VCaP (cell line): ENCODE measurements at regions not wholly inside any gene's neighbourhood (a gene's known extent, or its start where the extent isn't known, plus 50 kb on each side); places are given as distances from the start of the nearest gene placed in this dataset.

ENCODE experiments used
- H3K27ac ChIP-seq: fragments of 450-650 bp; 2 replicates; pipeline ENCODE4 v1.5.1; 2017
- TF ChIP-seq, protein P1 (sequence below): fragments of 450-650 bp; conservative IDR thresholded peaks from 2 replicates; pipeline ENCODE4 v1.5.1; 2017; ENCODE audit warnings: mild to moderate bottlenecking, moderate library complexity

DNA sequence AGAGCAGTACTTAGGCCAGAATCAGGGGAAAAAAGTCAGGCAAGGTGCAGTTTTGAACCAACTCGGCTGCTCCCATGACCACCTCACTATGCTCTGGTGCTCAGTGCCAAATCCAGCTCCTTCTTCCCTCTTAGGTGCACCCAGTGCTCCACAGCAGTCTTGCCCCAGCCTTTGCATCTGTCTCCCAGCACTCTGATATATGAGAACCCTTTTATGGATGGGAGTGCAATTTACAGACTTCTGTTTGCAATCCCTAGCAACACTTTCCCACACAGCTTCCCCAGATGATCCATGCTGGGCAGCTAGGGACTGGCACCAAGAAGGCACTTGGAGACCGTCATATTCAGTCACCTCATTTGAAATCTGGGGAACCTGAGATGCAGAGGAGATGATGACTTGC lies 267.9 kb upstream of the CCL2 start:
- no peak overlapping the region for H3K27ac ChIP-seq
- TF ChIP-seq, protein P1, sequence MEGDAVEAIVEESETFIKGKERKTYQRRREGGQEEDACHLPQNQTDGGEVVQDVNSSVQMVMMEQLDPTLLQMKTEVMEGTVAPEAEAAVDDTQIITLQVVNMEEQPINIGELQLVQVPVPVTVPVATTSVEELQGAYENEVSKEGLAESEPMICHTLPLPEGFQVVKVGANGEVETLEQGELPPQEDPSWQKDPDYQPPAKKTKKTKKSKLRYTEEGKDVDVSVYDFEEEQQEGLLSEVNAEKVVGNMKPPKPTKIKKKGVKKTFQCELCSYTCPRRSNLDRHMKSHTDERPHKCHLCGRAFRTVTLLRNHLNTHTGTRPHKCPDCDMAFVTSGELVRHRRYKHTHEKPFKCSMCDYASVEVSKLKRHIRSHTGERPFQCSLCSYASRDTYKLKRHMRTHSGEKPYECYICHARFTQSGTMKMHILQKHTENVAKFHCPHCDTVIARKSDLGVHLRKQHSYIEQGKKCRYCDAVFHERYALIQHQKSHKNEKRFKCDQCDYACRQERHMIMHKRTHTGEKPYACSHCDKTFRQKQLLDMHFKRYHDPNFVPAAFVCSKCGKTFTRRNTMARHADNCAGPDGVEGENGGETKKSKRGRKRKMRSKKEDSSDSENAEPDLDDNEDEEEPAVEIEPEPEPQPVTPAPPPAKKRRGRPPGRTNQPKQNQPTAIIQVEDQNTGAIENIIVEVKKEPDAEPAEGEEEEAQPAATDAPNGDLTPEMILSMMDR, result no peak

DNA sequence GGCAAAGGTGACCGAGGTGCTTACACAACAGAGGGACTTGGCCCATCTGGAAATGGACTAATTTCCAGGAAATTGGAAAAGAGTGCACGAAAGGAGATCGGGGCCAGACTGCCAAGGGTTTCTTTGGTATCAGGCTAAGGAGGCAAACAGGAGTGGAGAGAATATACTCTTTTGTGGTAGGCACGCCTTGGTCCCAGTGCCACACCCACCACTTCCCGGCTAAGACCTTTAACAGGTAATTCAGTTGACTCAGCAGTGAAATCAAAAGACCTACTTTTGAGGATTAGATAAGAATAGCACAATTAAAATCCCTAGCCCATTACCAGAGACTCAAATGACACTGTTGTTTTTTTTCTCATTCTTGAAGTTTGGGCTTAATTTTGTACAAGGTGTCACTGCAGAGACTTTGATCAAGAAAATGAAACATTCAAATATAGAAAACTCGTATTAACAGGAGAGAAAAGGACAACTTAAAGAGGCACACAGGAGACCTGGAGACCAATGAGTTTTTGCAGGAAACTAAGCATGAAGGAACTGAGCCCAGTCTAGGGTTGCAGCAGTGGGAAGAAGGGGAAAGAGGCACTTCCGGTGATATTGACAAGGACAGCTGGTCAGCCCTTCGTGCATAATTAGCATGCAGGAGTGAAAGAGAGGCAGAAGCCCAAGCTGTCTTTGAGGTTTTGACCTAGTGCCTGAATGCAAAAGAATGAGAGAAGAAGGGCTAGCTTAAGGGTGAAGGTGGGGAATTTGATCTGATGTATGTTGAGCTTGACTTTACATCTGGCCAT lies 265.5 kb upstream of the CCL2 start:
- TF ChIP-seq, protein P1, result no peak
- H3K27ac ChIP-seq, result no peak overlapping the region

DNA sequence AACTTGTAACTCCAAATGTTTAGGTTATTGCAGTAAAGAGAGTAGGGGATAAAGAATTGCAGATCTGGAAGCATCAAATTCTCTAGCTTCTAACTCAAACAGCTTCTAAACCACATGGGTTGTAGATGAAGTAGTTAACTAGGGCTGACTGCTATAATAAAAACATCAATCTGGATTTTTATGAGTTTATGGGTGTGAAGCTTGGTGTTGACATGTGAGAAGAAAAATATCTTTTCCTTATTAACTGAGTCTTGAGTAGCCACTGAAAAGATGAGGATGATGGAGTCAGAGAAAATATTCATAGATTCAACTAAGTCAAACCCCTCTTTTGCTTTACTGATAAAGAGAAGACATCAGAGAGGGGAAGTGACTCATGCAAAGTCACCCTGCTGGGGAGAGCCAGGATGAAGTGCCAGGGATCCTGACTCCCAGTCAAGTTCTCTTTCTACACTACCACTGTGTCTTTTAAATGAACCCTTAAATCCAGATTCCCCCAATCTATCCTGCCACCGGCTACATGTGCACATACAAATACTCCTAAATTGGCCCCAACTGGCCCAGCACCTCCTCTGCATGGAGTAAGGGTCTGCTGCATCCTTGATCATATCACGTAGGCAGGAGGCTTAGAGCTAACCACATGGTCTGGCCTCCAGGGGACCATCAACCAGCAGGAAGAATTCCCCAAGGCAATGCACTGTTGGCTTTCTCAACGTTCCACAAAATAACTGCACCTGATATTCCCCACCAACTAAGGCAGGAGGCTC lies 264.0 kb upstream of the CCL2 start:
- H3K27ac ChIP-seq, result no peak overlapping the region
- TF ChIP-seq, protein P1, result no peak

DNA sequence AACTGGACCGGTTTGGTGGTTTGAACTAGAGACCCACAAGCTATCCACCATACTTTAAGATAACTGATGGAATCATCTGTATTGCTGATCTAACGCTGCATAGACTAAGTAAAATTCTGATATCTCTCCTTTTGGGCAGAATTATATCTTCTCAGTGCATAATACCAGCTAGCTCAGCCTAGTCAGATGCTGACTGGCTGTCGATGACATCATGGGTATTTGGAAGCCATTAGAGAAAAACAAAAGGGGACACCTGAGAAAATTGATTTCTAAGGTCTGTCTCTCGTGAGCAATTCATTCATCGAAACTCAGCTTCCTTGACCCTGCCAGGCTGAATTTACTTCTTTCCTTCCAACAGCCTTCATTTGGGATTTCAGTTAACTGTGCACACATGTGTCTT lies 263.0 kb upstream of the CCL2 start:
- no peak overlapping the region for H3K27ac ChIP-seq
- TF ChIP-seq, protein P1, result no peak

DNA sequence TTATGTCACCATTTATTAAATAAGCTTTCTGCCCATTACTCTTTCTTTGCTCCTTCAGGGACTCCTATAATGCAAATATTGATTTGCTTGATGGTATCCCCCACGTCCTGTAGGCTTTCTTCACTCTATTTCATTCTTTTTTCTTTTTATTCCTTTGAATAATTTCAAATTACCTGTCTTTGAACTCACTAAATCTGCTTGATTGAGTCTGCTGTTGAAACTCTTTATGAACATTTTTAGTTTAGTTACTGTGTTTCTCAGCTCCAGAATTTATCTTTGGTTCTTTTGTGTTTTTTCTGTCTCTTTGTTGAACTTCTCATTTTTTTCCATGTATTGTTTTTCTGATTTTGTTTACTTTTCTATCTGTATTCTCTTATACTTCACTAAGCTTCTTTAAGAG lies 254.4 kb upstream of the CCL2 start:
- H3K27ac ChIP-seq, result no peak overlapping the region
- TF ChIP-seq, protein P1, result no peak

DNA sequence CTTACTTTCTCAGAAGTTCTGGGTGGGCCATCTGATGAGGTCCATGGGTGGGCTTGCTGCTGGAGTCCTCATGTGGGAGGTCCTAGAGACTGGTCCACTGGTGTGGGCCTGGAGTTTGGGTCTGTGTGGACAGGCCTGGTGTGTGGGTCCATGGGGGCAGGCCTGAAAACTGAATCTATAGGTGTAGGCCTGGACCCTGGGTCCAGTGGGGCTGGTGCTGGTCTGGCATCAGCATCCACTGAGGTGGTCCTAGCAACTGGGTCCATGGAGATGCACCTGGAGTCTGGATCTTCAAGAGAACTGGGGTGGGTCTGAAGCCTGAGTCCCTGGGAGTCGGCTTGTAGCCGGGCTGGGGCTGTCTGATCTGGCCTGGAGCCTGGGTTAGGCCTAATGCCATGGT lies 253.8 kb upstream of the CCL2 start:
- TF ChIP-seq, protein P1, result no peak

DNA sequence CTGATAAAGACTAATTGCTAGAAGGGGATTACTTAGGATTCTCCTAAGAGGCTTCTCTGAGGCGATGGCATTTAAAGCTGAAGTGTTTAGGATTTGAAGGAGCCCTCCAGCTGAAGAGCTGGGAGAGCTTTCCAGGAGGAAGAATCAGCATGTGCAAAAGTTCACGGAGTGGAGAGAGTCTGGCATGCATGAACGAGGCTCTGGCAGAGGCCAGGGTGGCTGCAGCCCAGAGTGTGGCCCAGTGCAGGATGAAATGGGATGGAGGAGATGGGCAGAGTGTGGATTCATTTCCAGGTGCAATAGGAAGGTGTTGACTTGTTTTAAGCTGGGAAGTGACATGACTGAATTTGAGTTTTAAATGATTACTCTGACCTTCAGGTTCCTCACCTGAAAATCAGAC lies 249.0 kb upstream of the CCL2 start:
- H3K27ac ChIP-seq, result no peak overlapping the region
- TF ChIP-seq, protein P1, result no peak

More for the DNA sequence above, 253.8 kb upstream of the CCL2 start:
- H3K27ac ChIP-seq, result no peak overlapping the region
